NCI-H1092 treated with DMSO at 0.1 percent for 48 hours (cell line): ENCODE measurements at regions not wholly inside any gene's neighbourhood (a gene's known extent, or its start where the extent isn't known, plus 50 kb on each side); places are given as distances from the start of the nearest gene placed in this dataset.
"Not testable (repeated sequence)": the region's sequence is repeated elsewhere in the genome, so short reads cannot be mapped to it uniquely, and the experiment has no call there.

Experiments
- DNase-seq: peaks from one replicate; lab custom pipeline; 2025; lab: John Stamatoyannopoulos, UW

DNA sequence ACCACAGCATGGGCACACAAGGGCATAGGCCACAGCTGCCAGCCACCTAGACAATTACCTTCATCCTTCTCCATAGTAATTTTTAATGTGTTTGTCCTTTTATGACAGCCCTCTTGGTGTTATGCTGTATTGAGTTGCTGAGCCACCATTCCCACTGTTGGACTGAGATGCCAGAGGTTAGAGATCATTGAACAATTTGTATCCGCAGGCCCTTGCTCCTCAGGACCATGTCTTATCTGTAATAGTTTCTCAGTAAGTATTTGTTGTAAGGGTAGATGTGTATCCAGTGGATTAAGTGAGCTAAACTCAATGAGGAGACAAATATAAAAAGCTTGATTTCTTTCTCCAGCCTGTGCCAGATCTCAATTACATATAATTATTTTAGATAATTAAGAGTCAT lies 832.8 kb upstream of the ID2 start:
- no peak for DNase-seq

DNA sequence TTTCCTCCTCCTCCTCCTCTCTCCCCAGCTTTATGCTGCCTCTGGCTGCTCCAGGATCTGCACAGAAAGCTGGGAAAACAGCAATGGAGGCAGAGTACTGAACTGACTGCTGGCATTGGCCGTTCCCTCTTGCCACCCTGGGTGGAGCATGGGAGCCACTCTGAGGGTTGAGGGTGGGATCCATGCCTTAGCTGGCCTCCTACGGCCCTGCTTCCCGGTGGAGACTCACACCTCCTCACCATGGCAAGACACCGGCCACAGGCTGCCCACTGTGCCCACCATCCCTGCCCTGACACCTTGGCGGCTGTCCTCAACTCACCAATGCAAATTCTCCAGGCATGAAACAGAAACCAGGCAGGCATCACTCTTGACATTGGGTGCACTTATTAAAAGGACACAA lies 832.3 kb upstream of the ID2 start:
- no peak for DNase-seq

DNA sequence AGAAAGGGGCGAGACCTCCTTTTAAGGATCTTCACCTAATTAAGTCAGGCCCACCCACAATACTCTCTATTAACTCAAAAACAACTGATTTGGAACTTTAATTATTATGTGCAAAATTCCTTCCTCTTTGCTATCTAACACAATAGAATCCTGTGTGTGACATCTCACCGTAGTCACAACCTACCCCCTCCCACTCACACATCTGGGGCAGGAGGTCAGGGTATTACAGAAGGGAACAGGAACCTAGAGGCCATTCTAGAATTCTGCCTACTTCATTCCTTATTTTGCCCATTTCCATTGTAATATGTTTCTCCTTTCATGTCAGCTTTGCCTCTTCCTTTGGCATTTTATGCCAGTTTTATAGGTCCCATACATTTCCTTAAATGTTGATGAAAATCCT lies 829.3 kb upstream of the ID2 start:
- no peak for DNase-seq

DNA sequence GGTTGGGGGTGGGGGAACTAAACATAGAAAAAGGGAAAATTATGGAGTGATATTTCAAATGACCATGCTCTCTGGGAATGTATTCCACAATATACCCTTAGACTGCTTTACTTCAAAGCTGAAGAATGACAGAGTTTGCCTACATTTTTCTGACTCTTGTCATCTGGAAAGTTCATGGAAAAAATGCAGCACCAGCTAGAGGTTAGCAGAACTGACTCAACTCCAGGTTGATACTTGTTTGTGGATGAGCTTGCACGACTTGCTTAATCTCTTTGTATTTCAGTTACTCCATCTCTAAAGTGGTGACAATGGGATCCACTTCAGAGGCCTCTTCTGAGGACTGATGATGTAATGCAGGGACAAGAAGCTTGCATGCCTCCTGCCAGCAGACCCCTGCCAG lies 824.0 kb upstream of the ID2 start:
- no peak for DNase-seq

DNA sequence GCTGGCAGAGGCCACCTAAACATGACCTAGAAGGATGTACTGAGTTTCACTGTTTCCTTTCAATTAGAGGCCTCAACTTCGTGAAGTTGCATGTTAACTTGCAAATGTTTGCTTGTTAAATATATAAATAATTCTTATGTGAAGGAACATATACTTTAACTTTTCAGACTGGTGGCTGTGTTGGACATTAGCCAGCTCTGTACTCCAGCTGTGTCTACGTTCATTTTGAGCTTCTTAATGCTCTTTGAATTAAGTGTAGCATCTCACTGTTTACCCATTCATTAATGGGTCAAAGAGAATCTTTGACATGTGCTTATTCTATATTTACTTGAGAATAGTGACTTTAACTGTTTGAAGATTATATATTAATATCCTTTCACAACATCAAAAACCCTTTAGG lies 823.2 kb upstream of the ID2 start:
- DNase-seq: no peak

DNA sequence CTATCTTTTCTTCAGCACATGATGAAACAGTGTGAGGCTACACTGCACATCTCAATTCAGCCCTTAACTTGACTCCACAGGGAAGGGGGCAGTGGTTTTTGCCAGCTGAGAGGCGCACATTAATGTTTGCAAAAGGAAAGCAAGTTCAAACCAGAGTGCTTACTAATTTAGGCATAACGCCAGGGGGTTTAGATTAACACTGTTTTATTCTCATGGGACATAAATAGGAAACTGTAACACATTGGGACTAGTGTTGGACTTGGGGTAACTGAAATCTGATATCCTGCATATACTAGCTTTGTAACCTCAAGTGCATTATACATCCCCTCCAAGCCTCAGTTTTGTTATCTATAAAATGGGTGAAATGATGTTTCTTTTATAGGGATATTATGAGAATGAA lies 821.2 kb upstream of the ID2 start:
- no peak for DNase-seq

DNA sequence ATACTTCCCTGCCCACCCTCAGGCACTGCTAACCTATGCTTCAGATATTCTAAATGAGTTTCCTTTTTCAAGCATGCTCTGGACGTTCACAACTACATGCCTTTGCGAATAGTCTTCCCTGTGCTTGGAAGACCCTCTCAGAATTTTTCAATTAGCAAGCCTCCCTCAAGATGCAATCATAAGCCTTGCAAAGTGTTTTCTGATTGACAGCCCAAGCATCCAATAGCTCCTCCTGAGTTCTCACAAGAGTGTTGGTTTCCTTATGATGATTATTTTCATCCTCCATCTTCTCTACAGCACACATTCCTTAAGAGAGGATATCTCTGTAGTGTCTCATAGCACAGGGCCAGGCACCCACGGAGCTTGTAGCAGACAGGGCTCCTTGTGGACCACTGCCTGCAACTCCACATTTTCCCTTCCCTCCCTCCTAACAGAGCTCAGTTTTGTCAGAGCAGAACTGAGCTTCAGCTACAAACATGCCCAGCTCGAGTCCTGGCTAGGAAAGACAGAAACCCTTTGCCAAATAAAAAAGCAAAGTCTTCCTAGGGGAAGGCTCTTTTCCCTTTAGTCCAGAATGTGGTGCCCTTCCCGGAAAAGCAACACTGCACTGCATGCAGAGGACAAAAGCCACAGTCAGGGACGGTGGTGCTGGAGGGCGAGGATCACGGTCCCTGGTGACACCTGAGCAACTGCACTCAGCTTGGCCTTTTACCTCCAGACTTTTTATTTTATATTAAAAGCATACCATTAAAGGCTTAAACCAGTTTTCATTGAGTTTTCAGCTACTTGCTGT lies 819.8 kb upstream of the ID2 start:
- no peak for DNase-seq

DNA sequence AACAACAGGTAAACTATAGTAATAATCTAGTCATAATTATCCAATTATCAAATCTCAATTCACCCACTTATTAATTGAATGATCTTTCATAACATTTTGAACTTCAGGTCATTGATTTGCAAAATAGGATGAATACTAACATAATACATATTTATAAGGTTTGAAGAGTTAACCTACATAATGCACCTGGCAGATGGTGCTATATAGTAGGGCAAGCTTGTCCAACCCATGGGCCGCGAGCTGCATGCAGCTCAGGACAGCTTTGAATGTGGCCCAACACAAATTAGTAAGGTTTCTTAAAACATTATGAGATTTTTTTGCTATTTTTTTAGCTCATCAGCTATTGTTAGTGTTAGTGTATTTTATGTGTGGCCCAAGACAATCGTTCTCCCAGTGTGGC lies 815.8 kb upstream of the ID2 start:
- DNase-seq: no peak

DNA sequence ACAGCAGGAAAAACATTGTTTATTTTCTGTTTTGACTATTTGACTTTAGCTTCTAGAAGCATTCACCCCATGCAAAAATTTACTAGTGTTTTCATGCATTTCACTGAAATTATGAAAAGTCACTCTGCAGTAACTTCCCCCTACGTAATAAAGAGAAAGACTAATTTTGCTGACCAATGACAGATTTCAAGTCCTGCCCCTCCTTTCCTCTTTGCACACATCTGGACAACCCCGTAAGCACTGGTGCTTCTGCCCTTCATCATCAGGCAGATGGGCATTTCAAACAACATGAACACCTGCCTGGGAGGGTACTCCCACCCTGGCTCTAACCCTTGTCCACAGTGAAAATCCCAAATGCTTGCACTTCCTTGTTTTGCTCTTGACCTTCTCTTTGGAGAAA lies 815.0 kb upstream of the ID2 start:
- no peak for DNase-seq

DNA sequence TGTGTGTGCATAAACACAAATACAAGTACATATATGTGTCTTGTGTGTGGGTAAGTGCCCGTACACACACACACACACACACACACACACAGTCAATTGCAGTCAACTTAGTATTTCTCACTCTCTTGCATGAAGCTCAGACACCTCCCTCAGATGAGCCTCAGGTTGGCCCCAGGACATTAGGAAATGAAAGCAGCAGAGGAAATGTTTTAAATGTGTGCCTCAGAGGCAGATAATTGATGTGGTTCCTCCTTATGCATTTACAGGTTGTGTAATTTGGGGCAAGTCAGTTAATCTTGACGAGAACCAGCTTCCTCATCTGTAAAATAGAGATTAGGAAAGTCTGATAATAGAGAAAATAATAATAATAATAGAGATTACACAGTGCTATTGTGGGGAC lies 814.0 kb upstream of the ID2 start:
- DNase-seq: no peak

DNA sequence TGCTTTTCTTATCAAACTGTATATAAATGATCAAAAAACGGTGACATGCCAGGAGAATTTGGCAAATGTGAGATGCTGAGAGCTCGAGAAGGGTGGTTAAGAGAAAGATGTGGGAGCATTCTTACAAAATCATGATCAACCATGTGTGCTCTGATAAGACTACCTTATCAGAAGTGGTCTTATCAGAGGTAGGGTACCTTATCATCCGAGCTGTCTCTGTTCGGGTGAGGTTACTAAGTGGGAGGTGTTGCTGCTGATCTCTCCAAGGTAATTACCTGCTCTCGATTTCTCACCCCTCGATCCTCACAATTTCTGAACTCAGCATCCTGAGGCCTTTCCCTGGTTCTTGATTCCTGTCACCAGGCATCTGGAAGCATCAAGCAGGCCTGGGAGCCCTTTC lies 813.0 kb upstream of the ID2 start:
- DNase-seq: no peak

DNA sequence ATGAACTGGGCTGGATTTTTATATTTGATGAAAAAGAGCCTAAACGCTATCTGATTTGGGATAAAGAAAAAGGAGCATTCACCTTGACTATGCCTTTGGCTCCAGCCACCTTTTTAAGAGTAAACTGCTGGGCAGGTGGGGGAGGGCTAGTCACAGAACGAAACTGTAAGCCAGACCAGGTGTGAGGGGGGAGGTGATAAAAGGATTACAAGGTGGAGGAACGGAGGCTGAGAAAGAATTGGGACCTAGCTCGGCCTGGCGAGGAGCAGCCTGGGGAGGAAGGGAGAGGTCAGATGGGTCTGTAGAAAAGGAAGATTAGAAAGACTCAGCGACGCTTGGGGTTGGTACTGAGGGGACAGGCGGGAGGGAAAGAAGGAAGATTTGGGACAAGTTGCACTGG lies 805.4 kb upstream of the ID2 start:
- not testable (repeated sequence) for DNase-seq

DNA sequence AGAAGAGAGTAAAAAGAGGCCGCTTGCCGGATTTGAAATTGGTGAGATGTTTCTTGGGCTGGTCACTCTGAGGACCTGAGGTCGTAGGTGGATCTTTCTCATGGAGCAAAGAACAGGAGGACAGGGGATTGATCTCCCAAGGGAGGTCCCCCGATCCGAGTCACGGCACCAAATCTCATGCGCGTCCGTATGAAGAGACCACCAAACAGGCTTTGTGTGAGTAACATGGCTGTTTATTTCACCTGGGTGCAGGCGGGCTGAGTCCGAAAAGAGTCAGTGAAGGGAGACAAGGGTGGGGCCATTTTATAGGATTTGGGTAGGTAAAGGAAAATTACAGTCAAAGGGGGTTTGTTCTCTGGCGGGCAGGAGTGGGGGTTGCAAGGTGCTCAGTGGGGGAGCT lies 803.6 kb upstream of the ID2 start:
- not testable (repeated sequence) for DNase-seq

DNA sequence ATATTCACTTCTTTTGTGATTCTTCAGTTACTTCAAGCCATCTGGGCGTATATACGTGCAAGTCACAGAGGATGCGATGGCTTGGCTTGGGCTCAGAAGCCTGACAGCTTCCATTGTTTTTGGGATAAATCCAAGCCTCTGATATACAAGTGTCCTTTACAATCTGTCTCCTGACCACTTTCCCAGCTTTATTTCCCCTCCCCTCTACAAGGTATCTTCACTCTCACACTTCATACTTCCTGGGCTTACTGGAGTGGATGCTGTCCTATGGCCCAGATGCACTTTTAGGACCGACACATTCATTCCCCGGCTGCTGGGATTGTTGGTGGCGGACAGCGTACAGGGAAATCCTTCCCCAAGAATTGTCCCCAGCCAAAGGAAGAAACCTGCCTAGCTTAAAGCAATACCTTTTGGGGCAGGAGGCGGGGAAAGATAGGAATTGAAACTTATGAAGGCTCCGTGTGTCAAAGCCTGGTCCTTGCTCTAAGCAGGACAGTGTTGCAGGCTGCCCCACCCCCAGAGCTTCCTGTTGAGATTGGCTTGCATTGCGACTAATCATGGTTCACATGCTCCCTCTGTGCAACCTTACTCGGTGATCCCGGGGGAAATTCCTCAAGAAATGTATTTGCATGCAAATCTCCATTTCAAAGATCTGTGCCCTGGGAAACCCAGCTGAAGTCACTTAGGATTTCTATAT lies 802.9 kb upstream of the ID2 start:
- DNase-seq: no peak

DNA sequence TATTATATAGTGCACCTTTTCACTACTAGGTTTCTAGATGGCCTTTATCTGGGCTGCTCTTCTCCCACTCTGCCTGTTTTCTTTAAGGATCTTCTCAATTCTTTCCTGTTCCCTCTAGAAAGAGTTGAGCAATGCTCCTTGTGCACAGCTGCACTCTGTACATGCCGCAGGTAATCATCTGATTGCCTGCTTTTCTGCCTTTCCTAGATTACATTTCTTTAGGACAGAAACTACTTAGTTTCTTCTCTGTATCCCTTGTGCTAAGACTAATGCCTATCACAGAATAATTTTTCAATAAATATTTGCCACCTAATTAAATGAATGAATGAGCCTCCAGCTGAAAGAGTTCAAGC lies 802.4 kb upstream of the ID2 start:
- DNase-seq: no peak

DNA sequence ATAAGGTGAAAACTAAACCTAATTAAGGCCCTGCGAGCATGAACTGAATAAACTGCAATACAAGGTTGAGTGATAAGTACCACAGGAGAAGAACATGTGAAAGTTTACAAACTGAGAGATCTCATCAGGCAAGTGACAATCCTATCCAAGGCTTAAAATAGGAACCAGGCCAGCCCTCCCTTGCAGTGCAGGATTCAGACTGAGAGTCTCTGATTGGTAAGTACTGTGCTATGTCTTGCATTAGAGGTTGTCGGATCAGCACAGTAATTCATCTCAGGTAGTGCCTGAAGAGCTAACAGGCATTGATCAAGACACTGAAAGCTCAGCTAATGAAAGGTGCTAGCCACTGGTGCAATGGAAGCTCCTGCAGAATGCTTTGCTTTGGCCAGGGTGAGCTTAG lies 801.7 kb upstream of the ID2 start:
- no peak for DNase-seq

DNA sequence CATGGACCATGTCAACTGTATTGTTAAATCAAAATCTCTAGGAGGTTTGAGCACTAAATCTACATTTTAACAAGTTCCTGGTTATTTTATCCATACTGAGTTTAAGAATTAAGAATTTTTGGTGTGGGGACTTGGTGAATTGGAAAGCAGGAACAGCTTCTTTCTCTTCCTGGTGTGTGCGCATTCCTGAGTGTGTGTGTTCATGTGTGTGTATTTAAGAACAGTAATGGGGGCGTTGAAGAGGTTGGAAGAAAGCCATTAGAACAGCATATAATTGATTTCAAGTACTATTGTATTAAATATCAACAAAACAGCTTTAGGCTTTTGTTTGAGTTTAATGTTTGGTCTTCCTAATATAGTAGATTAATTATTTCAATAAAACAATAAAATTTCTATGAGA lies 801.3 kb upstream of the ID2 start:
- DNase-seq: no peak

DNA sequence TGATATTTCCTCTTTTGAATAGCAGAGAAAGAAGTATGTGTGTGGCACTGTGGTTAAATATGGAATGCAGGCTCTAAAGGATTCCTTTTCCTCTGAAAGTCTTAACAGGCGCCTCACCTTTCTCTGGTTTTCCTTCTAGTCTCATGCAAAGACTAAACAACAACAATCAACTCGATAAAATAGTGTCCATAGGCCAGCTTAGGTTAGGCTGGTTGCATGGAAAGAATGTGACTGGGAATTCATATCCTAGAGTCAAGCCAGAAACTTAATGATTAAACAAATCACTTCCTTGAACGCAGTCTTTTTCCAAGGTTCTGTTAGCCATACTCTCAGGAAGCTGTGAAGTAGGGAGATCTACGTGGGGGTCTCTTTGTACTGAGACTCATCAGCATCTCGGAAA lies 800.8 kb upstream of the ID2 start:
- DNase-seq: no peak

DNA sequence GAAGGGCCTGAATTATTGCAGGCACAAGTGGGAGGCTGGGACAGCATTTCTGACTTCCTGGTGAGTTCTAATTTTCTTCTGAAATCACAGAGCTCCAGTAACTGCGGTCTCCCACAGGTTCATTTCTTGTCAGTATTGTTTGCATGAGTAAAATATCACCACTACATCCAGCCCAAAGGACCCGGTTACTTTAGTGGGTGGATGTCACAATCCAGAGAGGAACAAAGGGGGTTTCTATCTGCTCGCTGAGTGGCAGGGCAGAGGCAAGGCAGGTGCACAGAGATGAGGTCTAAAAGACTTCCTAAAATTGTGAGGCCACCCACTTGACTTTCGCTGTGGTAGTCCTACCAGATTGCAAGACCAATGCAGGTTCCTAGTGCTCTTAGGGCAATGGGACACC lies 800.4 kb upstream of the ID2 start:
- DNase-seq: no peak

DNA sequence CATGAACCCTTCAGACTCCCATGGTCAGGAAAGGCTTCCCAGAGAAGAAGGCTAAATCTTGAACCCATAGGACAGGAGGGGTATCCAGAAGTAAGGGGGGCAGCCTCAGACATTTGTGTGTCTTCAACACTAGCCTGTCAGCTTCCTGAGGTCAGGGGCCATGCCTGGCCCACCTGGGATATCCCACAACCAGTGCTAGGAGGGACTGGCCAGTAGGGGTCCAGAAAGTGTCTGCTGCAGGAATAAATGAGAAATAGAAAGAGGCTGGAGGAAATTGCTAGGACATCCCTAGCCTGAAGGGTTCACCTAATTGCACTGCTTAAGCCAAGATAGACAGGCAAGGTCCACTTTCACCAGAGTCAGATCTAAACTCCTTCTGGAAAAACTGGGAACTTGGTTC lies 799.6 kb upstream of the ID2 start:
- DNase-seq: no peak

DNA sequence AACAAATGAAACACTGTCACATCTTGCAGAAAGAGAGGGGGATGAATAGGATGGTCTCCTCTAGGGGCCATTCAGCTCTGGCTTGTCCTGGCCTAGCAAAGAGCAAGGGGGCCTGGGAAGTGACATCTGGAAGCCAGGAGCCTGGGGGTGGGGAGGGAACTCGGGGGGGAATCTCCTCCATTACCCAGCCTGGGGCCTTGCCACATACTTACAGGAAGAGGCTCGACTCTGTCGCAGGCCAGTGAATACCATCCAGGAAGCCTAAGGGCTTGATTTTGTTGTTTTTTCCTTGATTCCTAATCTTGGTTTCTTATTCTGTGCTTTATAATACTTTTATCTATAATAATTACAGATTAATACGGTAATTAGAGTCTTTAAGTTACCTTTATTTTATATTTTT lies 797.5 kb upstream of the ID2 start:
- DNase-seq: no peak

DNA sequence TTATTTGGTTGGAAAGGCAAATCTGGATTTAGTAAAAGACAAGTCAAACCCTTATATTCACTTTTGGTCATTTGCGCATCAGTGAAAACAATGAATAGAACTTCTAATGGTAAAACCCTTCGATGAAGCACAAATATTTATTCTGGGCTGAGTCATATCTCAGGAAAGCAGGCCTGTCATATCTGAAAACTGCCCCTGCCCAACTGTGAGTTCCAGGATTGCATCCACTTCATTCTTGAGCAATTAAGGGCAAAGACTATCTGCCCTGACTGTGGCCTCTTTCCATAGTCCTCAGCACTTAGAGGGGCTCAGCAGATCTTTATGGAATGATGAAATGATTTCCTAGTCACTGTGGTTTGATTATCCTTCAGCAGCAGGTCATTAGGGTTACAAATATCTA lies 795.2 kb upstream of the ID2 start:
- no peak for DNase-seq

DNA sequence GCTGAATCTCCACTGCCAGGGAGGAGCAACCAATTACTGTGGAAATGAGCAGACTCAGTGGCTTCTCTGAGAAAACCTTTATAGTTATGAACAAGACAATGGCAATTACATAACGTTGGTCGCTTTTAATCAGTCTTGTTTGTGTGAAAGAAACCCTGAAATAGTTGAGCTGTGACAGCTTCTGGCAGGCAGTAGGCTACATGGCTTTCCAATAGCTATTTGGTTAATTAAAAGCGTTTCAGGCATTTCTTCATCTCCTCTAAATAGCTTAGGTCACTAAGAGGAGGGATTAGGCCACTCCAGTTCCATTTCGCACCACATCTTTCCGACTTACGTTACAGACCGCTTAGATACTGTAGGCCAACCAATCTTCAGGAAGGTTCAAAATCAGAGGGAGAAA lies 794.4 kb upstream of the ID2 start:
- no peak for DNase-seq

DNA sequence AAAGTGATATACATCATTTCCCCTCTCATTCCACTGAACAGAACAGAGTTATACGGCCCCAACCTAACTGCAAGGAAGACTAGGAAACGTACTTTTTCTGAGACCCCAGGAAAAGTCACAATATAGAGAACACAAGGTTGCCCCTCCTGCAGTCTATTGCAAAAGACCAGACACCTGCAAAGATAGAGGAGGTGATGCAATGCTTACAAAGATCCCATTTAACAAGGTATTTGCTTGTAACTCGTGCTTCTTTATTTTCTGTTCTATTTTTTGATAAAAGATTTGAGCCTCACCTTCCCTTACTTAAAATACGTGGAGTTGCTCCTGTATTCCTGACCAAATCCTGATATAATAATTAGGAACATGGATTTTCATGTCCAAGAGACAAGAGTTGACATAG lies 793.0 kb upstream of the ID2 start:
- DNase-seq: no peak
